ENCODE measurements at regions not wholly inside any gene's neighbourhood (a gene's known extent, or its start where the extent isn't known, plus 50 kb on each side); places are given as distances from the start of the nearest gene placed in this dataset.

GRCh38 chr2:139162957-139163356 is 382.8 kb upstream of the NXPH2 start:
- FAIRE-seq = no peak
- no peaks in the 10 kb centered on the region for H3K27me3 ChIP-seq (ENCODE audit: control insufficient read depth in 2 of 2, insufficient read depth in 2 of 2, low read length in 2 of 2)
- H2AFZ ChIP-seq (ENCODE audit: low read depth, low read length) = no peak overlapping the region
- 0% methylated on average over 1 of the region's 1 CpG for WGBS (ENCODE audit: insufficient coverage, low coverage, missing lambda C conversion rate)
- intact Hi-C loops (cut with micrococcal nuclease) (no loop called here), in situ Hi-C loops (cut with MboI) (no loop called here)
- TF ChIP-seq KAT2B (IDR thresholded peaks at IDR 0.05; ENCODE audit: low read depth, low read length) (no peak), DLX4 (CRISPR knock-in tag; IDR thresholded peaks at IDR 0.05) (no peak), NFRKB (IDR thresholded peaks at IDR 0.05; ENCODE audit: low read depth) (no peak), KLF1 (tag; IDR thresholded peaks at IDR 0.05) (no peak), ZNF217 (CRISPR knock-in tag; IDR thresholded peaks at IDR 0.05) (no peak), ZNF282 (CRISPR knock-in tag; IDR thresholded peaks at IDR 0.05) (no peak), MAFF (IDR thresholded peaks at IDR 0.05; ENCODE audit: low read length) (no peak), MIER1 (IDR thresholded peaks at IDR 0.05; ENCODE audit: low read depth) (no peak), FOXP1 (CRISPR knock-in tag; IDR thresholded peaks at IDR 0.05) (no peak), C11orf30 (IDR thresholded peaks at IDR 0.05; ENCODE audit: low read depth) (no peak; the same call in 1 of the 2 replicates), SP2 (IDR thresholded peaks at IDR 0.05; ENCODE audit: extremely low read depth, low read depth, low read length, poor library complexity, severe bottlenecking) (no peak), HMGXB4 (CRISPR knock-in tag; IDR thresholded peaks at IDR 0.05) (no peak), NFIX (CRISPR knock-in tag; IDR thresholded peaks at IDR 0.05; ENCODE audit: low read depth) (no peak)
- H3K4me1 ChIP-seq (replicated peaks in 1 of 2; ENCODE audit: control insufficient read depth in 2 of 2, insufficient read depth in 2 of 2, low read length in 2 of 2) = no peaks in the 10 kb centered on the region
- ChIA-PET CTCF (ENCODE audit: low intra/inter-chr PET ratio) (no interaction called here), POLR2A (no interaction called here)
- no peak for DNase-seq (ENCODE audit: extremely low read depth in 1 of 4, low spot score in 3 of 4)
- no peaks in the 10 kb centered on the region for H3K79me2 ChIP-seq (ENCODE audit: control insufficient read depth, insufficient read depth, low read length)
- no peak overlapping the region for H3K9ac ChIP-seq (ENCODE audit: insufficient read depth in 1 of 2, low read depth in 2 of 2, low read length in 2 of 2)
- no peak overlapping the region for H3K4me3 ChIP-seq
- H4K20me1 ChIP-seq (replicated peaks; ENCODE audit: control insufficient read depth, insufficient read depth, low read length) = no peaks in the 10 kb centered on the region
- no peak overlapping the region for H3K27ac ChIP-seq (ENCODE audit: extremely low read depth, low read depth, low read length)
- no peaks in the 10 kb centered on the region for H3K9me1 ChIP-seq (ENCODE audit: control insufficient read depth, insufficient read depth, low read length)
- no TSS peak for BruUV-seq (replicated peaks)
- no peaks in the 10 kb centered on the region for H3K36me3 ChIP-seq (ENCODE audit: control insufficient read depth, insufficient read depth, low read length)
- H3K9me3 ChIP-seq (replicated peaks; ENCODE audit: control insufficient read depth, insufficient read depth, low read depth, low read length) = no peaks in the 10 kb centered on the region
- no peak for ATAC-seq
- H3K4me2 ChIP-seq (ENCODE audit: insufficient read depth, low read length) = no peak overlapping the region
